ENCODE measurements at regions not wholly inside any gene's neighbourhood (a gene's known extent, or its start where the extent isn't known, plus 50 kb on each side); places are given as distances from the start of the nearest gene placed in this dataset.
"Not testable (repeated sequence)": the region's sequence is repeated elsewhere in the genome, so short reads cannot be mapped to it uniquely, and the experiment has no call there.

- Histone ChIP-seq H3K4me1 (peaks cover 10% of the 10 kb centered on the region), H3K9ac (no peak overlapping the region), H3K36me3 (no peaks in the 10 kb centered on the region), H3K27ac (no peak overlapping the region), H3K4me3 (no peak overlapping the region), H3K9me3 (no peaks in the 10 kb centered on the region), H3K27me3 (no peaks in the 10 kb centered on the region), H3K4me2 (peak overlapping the region; percentile 29; the same call in 1 of the 2 replicates), H4K20me1 (no peaks in the 10 kb centered on the region)
- TF ChIP-seq Cebpa-rat (IDR thresholded peaks at IDR 0.05) = no peak
Measured at GRCh38 chr9:105993921-105994715, 299.8 kb downstream of the TMEM38B start.

- Histone ChIP-seq H3K9ac (no peak overlapping the region), H3K4me1 (peaks cover 10% of the 10 kb centered on the region), H3K27ac (no peak overlapping the region), H4K20me1 (no peaks in the 10 kb centered on the region), H3K4me3 (no peak overlapping the region), H3K36me3 (no peaks in the 10 kb centered on the region), H3K9me3 (no peaks in the 10 kb centered on the region), H3K27me3 (no peaks in the 10 kb centered on the region), H3K4me2 (peak overlapping the region; percentile 29)
- no peak for TF ChIP-seq Cebpa-rat (IDR thresholded peaks at IDR 0.05)
Measured at GRCh38 chr9:105994970-105995369, 300.6 kb downstream of the TMEM38B start.

GRCh38 chr9:106017198-106017740, 322.9 kb downstream of the TMEM38B start:
- no peak overlapping the region for H3K4me2 ChIP-seq
- H4K20me1 ChIP-seq = no peaks in the 10 kb centered on the region
- H3K36me3 ChIP-seq = no peaks in the 10 kb centered on the region
- H3K9ac ChIP-seq = no peak overlapping the region
- no peaks in the 10 kb centered on the region for H3K27me3 ChIP-seq
- H3K27ac ChIP-seq = no peak overlapping the region
- H3K4me3 ChIP-seq = no peak overlapping the region
- no peaks in the 10 kb centered on the region for H3K9me3 ChIP-seq
- no peaks in the 10 kb centered on the region for H3K4me1 ChIP-seq
- no peak for TF ChIP-seq Cebpa-rat (IDR thresholded peaks at IDR 0.05)

DNA sequence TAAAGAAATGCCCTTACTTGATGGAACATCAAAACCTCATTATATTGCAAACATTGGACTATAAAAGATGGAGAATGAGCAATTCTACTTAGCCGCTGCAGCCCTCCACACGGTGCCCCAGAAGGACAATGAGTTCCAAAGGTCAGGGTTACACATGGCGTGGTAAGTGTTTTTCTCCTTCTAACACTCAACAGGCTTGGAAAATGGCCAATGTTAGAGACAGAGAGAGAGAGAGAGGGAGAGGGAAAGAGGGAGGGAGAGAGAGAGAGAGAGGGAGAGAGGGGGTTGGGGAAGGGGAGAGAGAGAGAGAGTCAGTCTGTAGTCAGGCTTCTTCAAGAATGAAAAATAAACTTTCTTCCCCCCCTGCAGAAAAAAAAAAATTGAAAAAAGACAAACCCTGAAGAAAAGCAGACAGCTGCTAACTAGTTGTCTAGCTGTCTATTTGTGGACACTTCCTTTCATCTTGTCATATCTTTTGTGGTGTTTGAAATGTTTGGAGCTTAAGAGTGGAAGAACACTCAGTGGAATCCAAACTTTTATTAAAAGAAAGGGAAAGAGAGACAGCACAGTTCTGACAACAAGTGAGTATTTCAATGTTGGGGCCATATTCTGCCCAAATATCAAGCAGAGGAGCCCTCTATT, 324.8 kb downstream of the TMEM38B start:
- Histone ChIP-seq H4K20me1 (no peaks in the 10 kb centered on the region), H3K4me3 (no peak overlapping the region), H3K9ac (no peak overlapping the region), H3K9me3 (no peaks in the 10 kb centered on the region), H3K4me1 (no peaks in the 10 kb centered on the region), H3K36me3 (no peaks in the 10 kb centered on the region), H3K27me3 (no peaks in the 10 kb centered on the region), H3K4me2 (no peak overlapping the region), H3K27ac (no peak overlapping the region)
- TF ChIP-seq Cebpa-rat (IDR thresholded peaks at IDR 0.05) = no peak

- no peaks in the 10 kb centered on the region for H4K20me1 ChIP-seq
- H3K27me3 ChIP-seq = no peaks in the 10 kb centered on the region
- no peak overlapping the region for H3K9ac ChIP-seq
- no peaks in the 10 kb centered on the region for H3K9me3 ChIP-seq
- H3K4me2 ChIP-seq = no peak overlapping the region
- H3K27ac ChIP-seq = no peak overlapping the region
- no peak overlapping the region for H3K4me3 ChIP-seq
- H3K36me3 ChIP-seq = no peaks in the 10 kb centered on the region
- no peaks in the 10 kb centered on the region for H3K4me1 ChIP-seq
- TF ChIP-seq Cebpa-rat (IDR thresholded peaks at IDR 0.05) = no peak
Measured at GRCh38 chr9:106019702-106020101, 325.4 kb downstream of the TMEM38B start.

- no peaks in the 10 kb centered on the region for H3K4me1 ChIP-seq
- no peak overlapping the region for H3K4me2 ChIP-seq
- no peak for TF ChIP-seq Cebpa-rat (IDR thresholded peaks at IDR 0.05)
- H3K9me3 ChIP-seq = no peaks in the 10 kb centered on the region
- no peak overlapping the region for H3K4me3 ChIP-seq
- H3K27me3 ChIP-seq = no peaks in the 10 kb centered on the region
- H3K9ac ChIP-seq = no peak overlapping the region
- H3K27ac ChIP-seq = no peak overlapping the region
- no peaks in the 10 kb centered on the region for H3K36me3 ChIP-seq
- no peaks in the 10 kb centered on the region for H4K20me1 ChIP-seq
Measured at GRCh38 chr9:106020186-106020585, 325.8 kb downstream of the TMEM38B start.

DNA sequence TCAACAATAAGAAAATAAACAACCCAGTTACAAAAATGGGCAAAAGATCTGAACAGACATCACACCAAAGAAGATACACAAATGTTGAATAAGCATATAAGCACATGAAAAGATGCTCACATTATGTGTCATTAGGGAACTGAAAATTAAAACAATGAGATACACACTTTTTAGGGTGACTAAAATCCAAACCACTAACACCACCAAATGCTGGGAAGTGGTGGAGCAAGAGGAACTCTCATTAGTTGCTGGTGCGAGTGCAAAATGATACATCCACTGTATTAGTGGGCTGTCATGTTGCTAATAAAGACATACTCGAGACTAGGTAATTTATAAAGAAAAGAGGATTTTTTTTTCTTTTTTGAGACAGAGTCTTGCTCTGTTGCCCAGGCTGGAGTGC, 329.1 kb downstream of the TMEM38B start:
- TF ChIP-seq Cebpa-rat (IDR thresholded peaks at IDR 0.05) = no peak
- no peak overlapping the region for H3K9ac ChIP-seq
- no peak overlapping the region for H3K27ac ChIP-seq
- H3K4me3 ChIP-seq = no peak overlapping the region
- no peaks in the 10 kb centered on the region for H3K9me3 ChIP-seq
- H3K4me1 ChIP-seq = no peaks in the 10 kb centered on the region
- no peak overlapping the region for H3K4me2 ChIP-seq
- H4K20me1 ChIP-seq = no peaks in the 10 kb centered on the region
- no peaks in the 10 kb centered on the region for H3K27me3 ChIP-seq
- H3K36me3 ChIP-seq = no peaks in the 10 kb centered on the region

- Histone ChIP-seq H3K4me3 (no peak overlapping the region), H3K4me1 (no peaks in the 10 kb centered on the region), H3K9me3 (0 out of 2 replicates have a peak, but pooled peaks cover 8% of the 10 kb centered on the region), H4K20me1 (no peaks in the 10 kb centered on the region), H3K27me3 (no peaks in the 10 kb centered on the region), H3K27ac (no peak overlapping the region), H3K36me3 (no peaks in the 10 kb centered on the region), H3K9ac (no peak overlapping the region), H3K4me2 (no peak overlapping the region)
- no peak for TF ChIP-seq Cebpa-rat (IDR thresholded peaks at IDR 0.05)
Measured at GRCh38 chr9:106025453-106025852, 331.1 kb downstream of the TMEM38B start.

DNA sequence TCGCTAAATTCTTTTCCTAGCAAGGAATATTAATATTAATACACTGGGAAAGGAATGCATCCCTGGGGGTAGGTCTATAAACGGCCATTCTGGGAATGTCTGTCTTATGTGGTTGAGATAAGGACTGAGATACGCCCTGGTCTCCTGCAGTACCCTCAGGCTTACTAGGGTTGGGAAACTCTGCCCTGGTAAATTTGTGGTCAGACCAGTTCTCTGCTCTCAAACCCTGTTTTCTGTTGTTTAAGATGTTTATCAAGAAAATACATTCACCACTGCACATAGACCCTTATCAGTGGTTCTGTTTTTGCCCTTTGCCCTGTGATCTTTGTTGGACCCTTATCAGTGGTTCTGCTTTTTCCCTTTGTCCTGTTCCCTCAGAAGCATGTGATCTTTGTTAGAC, 335.8 kb downstream of the TMEM38B start:
- H4K20me1 ChIP-seq = not testable (repeated sequence)

GRCh38 chr9:106032978-106033377, 338.6 kb downstream of the TMEM38B start:
- Histone ChIP-seq H3K27ac (no peak overlapping the region), H3K27me3 (no peaks in the 10 kb centered on the region), H3K9me3 (0 out of 2 replicates have a peak, but pooled peaks cover 14% of the 10 kb centered on the region), H3K4me2 (no peak overlapping the region), H3K4me1 (no peaks in the 10 kb centered on the region), H3K4me3 (no peak overlapping the region), H4K20me1 (no peaks in the 10 kb centered on the region), H3K36me3 (no peaks in the 10 kb centered on the region), H3K9ac (no peak overlapping the region)
- no peak for TF ChIP-seq Cebpa-rat (IDR thresholded peaks at IDR 0.05)

More for the DNA sequence above, 335.8 kb downstream of the TMEM38B start:
- not testable (repeated sequence) for H3K9ac ChIP-seq, H3K4me3 ChIP-seq, H3K4me1 ChIP-seq, H3K36me3 ChIP-seq, H3K27me3 ChIP-seq, H3K4me2 ChIP-seq, H3K27ac ChIP-seq
- 0 out of 2 replicates have a peak, but pooled peaks cover 14% of the 10 kb centered on the region for H3K9me3 ChIP-seq
